SK-N-SH (cell line): ENCODE measurements at regions not wholly inside any gene's neighbourhood (a gene's known extent, or its start where the extent isn't known, plus 50 kb on each side); places are given as distances from the start of the nearest gene placed in this dataset.

Experiments
- CTCF ChIA-PET: fragments of 300-600, 350-600 bp; formaldehyde crosslinking; extraction: SDS; loops from one replicate; lab custom pipeline; 2021; lab: Yijun Ruan, JAX
- POLR2A ChIA-PET: fragments of 350-600 bp; sonication (Branson Sonifier 250); formaldehyde crosslinking; extraction: SDS; loops from one replicate; lab custom pipeline; 2020; ENCODE audit warnings: antibody characterized with exemption, inconsistent platforms; lab: Yijun Ruan, JAX
- DNase-seq: peaks from one replicate; pipeline ENCODE4 v3.0.0; 2012
- H2AFZ ChIP-seq: fragments of 200-600 bp; sonication (generic); 2 replicates; pipeline ENCODE4 v1.8.1; 2016; ENCODE audit warnings: antibody characterized with exemption, mild to moderate bottlenecking, low read depth
- H3F3A ChIP-seq: fragments of 200-600 bp; sonication (generic); replicated peaks from 2 replicates; pipeline ENCODE3; 2016; ENCODE audit warnings: antibody characterized with exemption, mild to moderate bottlenecking; ENCODE audit not compliant: insufficient read depth
- H3K27ac ChIP-seq, 2 experiments: fragments of 200-500 bp in 1 of 2; fragments of 200-600 bp in 1 of 2; sonication (Bioruptor generic) in 1 of 2; sonication (generic), shearing (Covaris generic) in 1 of 2; 2 replicates each; pipeline versions ENCODE4 v1.5.1 to v1.6.1; 2014 to 2016; ENCODE audit warnings: low read depth in 2 of 2, inconsistent platforms in 1 of 2, low read length in 1 of 2, mild to moderate bottlenecking in 1 of 2, mixed read lengths in 1 of 2
- H3K27me3 ChIP-seq: fragments of 200-600 bp; sonication (generic), shearing (Covaris generic); 2 replicates; pipeline ENCODE4 v1.6.1; 2016; ENCODE audit warnings: mixed run types; ENCODE audit not compliant: insufficient read depth
- H3K36me3 ChIP-seq, 2 experiments: fragments of 200-500 bp in 1 of 2; fragments of 200-600 bp in 1 of 2; sonication (Bioruptor generic) in 1 of 2; sonication (generic) in 1 of 2; replicated peaks in 1 of 2; 2 replicates each; pipeline versions ENCODE3 to v1.5.1; 2014 to 2016; ENCODE audit warnings: low read length in 1 of 2, mild to moderate bottlenecking in 1 of 2; ENCODE audit not compliant: insufficient read depth in 2 of 2, control insufficient read depth in 1 of 2
- H3K4me1 ChIP-seq, 2 experiments: fragments of 200-500 bp in 1 of 2; fragments of 200-600 bp in 1 of 2; sonication (Bioruptor generic) in 1 of 2; sonication (generic), shearing (Covaris generic) in 1 of 2; 2 replicates each; pipeline versions ENCODE4 v1.5.1 to v1.6.1; 2014 to 2016; ENCODE audit warnings: low read depth in 1 of 2, low read length in 1 of 2, mixed run types in 1 of 2; ENCODE audit not compliant: insufficient read depth in 2 of 2, control insufficient read depth in 1 of 2
- H3K4me2 ChIP-seq: fragments of 200-600 bp; sonication (generic), shearing (Covaris generic); 2 replicates; pipeline ENCODE4 v1.6.1; 2017; ENCODE audit warnings: mixed run types
- H3K4me3 ChIP-seq, 2 experiments: fragments of 200-500 bp in 1 of 2; fragments of 200-600 bp in 1 of 2; sonication (Bioruptor generic) in 1 of 2; sonication (generic), shearing (Covaris generic) in 1 of 2; 2 replicates each; pipeline versions ENCODE4 v1.5.1 to v1.8.1; 2014 to 2016; ENCODE audit warnings: low read depth in 2 of 2, inconsistent platforms in 1 of 2, low read length in 1 of 2, mild to moderate bottlenecking in 1 of 2, mixed read lengths in 1 of 2, moderate library complexity in 1 of 2
- H3K79me2 ChIP-seq: fragments of 200-600 bp; sonication (generic); 2 replicates; pipeline ENCODE4 v1.8.1; 2017; ENCODE audit warnings: mild to moderate bottlenecking; ENCODE audit not compliant: insufficient read depth
- H3K9ac ChIP-seq: fragments of 200-600 bp; sonication (generic); 2 replicates; pipeline ENCODE4 v1.6.1; 2017; ENCODE audit warnings: mixed run types
- H3K9me2 ChIP-seq: fragments of 200-600 bp; sonication (generic); 2 replicates; pipeline ENCODE4 v1.6.1; 2017; ENCODE audit warnings: mixed run types
- H3K9me3 ChIP-seq: fragments of 200-600 bp; sonication (generic); 2 replicates; pipeline ENCODE4 v1.6.1; 2017; ENCODE audit warnings: mixed run types, mild to moderate bottlenecking, moderate library complexity
- H4K20me1 ChIP-seq: fragments of 200-600 bp; sonication (generic); 2 replicates; pipeline ENCODE4 v1.6.1; 2017; ENCODE audit warnings: mild to moderate bottlenecking, mixed run types; ENCODE audit not compliant: insufficient read depth
- CHD2 ChIP-seq: fragments of 150-350 bp; IDR thresholded peaks from 2 replicates; pipeline ENCODE4 v1.6.1; 2018; ENCODE audit warnings: low read length; ENCODE audit not compliant: partially characterized antibody
- ELF1 ChIP-seq: IDR thresholded peaks from 2 replicates; pipeline ENCODE4 v1.4.0; 2012
- FOSL2 ChIP-seq: IDR thresholded peaks from 2 replicates; pipeline ENCODE4 v1.4.0; 2012; ENCODE audit warnings: low read depth, mild to moderate bottlenecking, moderate library complexity, borderline replicate concordance
- GATA2 ChIP-seq: sonication (generic); formaldehyde crosslinking; IDR thresholded peaks from 2 replicates; pipeline ENCODE4 v1.5.0; 2020; ENCODE audit warnings: mild to moderate bottlenecking, missing genetic modification reagents
- MXI1 ChIP-seq: IDR thresholded peaks from 2 replicates; pipeline ENCODE4 v1.6.1; 2012; ENCODE audit warnings: mild to moderate bottlenecking, low read depth, low read length, improper control_type of control experiment
- NRF1 ChIP-seq: IDR thresholded peaks from 2 replicates; pipeline ENCODE4 v1.6.1; 2012; ENCODE audit warnings: low read depth, mild to moderate bottlenecking, low read length
- POLR2AphosphoS5 ChIP-seq: IDR thresholded peaks from 2 replicates; pipeline ENCODE4 v1.6.1; 2012; ENCODE audit warnings: low read depth, low read length
- RAD21 ChIP-seq: IDR thresholded peaks from 2 replicates; pipeline ENCODE4 v1.6.1; 2012; ENCODE audit warnings: mild to moderate bottlenecking, low read length
- REST ChIP-seq: IDR thresholded peaks from 2 replicates; pipeline ENCODE4 v1.6.1; 2012; ENCODE audit warnings: mild to moderate bottlenecking, low read depth, low read length, moderate library complexity
- RXRA ChIP-seq: IDR thresholded peaks from 2 replicates; pipeline ENCODE4 v1.4.0; 2012; ENCODE audit warnings: low read depth, mild to moderate bottlenecking, borderline replicate concordance
- SIN3A ChIP-seq: IDR thresholded peaks from 2 replicates; pipeline ENCODE4 v1.6.1; 2012; ENCODE audit warnings: low read depth, mild to moderate bottlenecking, low read length, moderate library complexity, borderline replicate concordance
- TEAD4 ChIP-seq: IDR thresholded peaks from 2 replicates; pipeline ENCODE4 v1.4.0; 2012; ENCODE audit warnings: mild to moderate bottlenecking, borderline replicate concordance; ENCODE audit not compliant: insufficient read depth
- USF2 ChIP-seq: fragments of 150-350 bp; IDR thresholded peaks from 2 replicates; pipeline ENCODE4 v1.6.1; 2017; ENCODE audit warnings: antibody characterized with exemption, low read length, low read depth, borderline replicate concordance
- YY1 ChIP-seq: IDR thresholded peaks from 2 replicates; pipeline ENCODE4 v1.4.0; 2012; ENCODE audit warnings: low read depth, mild to moderate bottlenecking
- ZBTB33 ChIP-seq: IDR thresholded peaks from 2 replicates; pipeline ENCODE4 v1.4.0; 2012; ENCODE audit warnings: low read depth, borderline replicate concordance
- WGBS: methylation state at CpG from one replicate; pipeline ENCODE4 v1.1.6; 2017; ENCODE audit warnings: low lambda C conversion rate; 5-methylcytosine and 5-hydroxymethylcytosine counted together
- TF ChIP-seq, protein P1 (sequence below): IDR thresholded peaks from 2 replicates; pipeline ENCODE4; 2012

DNA sequence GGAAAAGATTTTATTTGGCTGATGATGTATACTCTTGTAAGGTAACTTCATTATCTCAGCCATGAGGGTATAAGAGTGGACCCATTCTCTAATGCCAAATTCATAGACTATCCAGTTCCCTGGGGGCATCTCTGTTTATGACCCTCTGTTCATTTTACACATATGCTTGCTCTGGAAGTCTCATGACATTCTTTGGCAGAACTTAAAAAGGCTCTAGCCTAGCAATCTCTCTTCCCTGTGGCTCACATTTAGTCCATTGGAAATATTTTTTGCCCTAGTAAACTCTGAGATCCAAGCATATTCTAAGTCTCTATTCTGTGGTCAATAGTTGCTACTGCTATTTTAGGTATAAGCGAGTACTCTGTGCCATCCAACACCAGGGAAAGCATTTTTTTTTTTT is 1201.8 kb upstream of the ZEB2 start:
- CTCF ChIA-PET: no interaction called here
- Histone ChIP-seq H3K27ac (no peak overlapping the region), H3K9ac (no peak overlapping the region), H3K4me3 (no peak overlapping the region), H3K36me3 (no peaks in the 10 kb centered on the region), H2AFZ (no peak overlapping the region), H3F3A (no peaks in the 10 kb centered on the region), H3K27me3 (no peaks in the 10 kb centered on the region), H3K4me2 (no peak overlapping the region), H4K20me1 (no peaks in the 10 kb centered on the region), H3K79me2 (no peaks in the 10 kb centered on the region), H3K9me2 (no peaks in the 10 kb centered on the region), H3K4me1 (no peaks in the 10 kb centered on the region), H3K9me3 (no peaks in the 10 kb centered on the region)
- POLR2A ChIA-PET: no interaction called here
- no peak for TF ChIP-seq NRF1
- WGBS: 87% methylated on average over 1 of the region's 1 CpG
- DNase-seq: no peak

DNA sequence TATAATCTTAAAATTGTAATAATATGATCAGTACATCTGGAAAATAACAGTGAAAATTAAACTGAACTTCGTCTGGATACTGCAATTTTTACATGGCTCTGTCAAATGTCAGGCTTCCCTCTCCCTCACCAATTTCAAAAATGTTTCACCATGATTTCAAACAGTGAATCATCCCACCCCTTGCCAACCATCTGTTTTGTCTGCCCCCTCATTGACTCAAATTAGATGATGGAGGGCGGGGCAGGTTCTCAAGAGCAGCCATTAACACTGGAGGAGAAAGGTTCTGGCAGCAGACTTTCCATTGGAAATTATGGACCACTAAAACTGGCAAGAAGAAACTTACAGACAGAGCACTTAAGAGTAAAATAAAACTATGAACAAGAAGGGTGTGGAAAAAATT is 1195.7 kb upstream of the ZEB2 start:
- no peaks in the 10 kb centered on the region for H3K79me2 ChIP-seq
- no peaks in the 10 kb centered on the region for H3K4me1 ChIP-seq
- H3K36me3 ChIP-seq: no peaks in the 10 kb centered on the region
- no peak for DNase-seq
- no peaks in the 10 kb centered on the region for H3K9me3 ChIP-seq
- POLR2A ChIA-PET: no interaction called here
- peak overlapping the region; percentile 18; the same call in 1 of the 2 replicates for H2AFZ ChIP-seq
- H3K4me3 ChIP-seq: no peak overlapping the region
- CTCF ChIA-PET: no interaction called here
- no peak overlapping the region for H3K27ac ChIP-seq
- WGBS: 61% methylated on average over 2 of the region's 2 CpGs
- no peaks in the 10 kb centered on the region for H4K20me1 ChIP-seq
- no peaks in the 10 kb centered on the region for H3F3A ChIP-seq
- H3K9ac ChIP-seq: no peak overlapping the region
- no peaks in the 10 kb centered on the region for H3K27me3 ChIP-seq
- TF ChIP-seq ELF1 (no peak), SIN3A (no peak), POLR2AphosphoS5 (no peak), RAD21 (no peak), TEAD4 (no peak), REST (no peak), YY1 (no peak), ZBTB33 (no peak), GATA2 (CRISPR knock-in tag) (no peak), RXRA (no peak), USF2 (no peak), CHD2 (no peak), FOSL2 (no peak), MXI1 (no peak)
- TF ChIP-seq, protein P1, sequence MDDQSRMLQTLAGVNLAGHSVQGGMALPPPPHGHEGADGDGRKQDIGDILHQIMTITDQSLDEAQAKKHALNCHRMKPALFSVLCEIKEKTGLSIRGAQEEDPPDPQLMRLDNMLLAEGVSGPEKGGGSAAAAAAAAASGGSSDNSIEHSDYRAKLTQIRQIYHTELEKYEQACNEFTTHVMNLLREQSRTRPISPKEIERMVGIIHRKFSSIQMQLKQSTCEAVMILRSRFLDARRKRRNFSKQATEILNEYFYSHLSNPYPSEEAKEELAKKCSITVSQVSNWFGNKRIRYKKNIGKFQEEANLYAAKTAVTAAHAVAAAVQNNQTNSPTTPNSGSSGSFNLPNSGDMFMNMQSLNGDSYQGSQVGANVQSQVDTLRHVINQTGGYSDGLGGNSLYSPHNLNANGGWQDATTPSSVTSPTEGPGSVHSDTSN: no peak
- no peak overlapping the region for H3K4me2 ChIP-seq
- H3K9me2 ChIP-seq: peaks cover 3% of the 10 kb centered on the region; the same call in 1 of the 2 replicates
